ENCODE measurements at regions not wholly inside any gene's neighbourhood (a gene's known extent, or its start where the extent isn't known, plus 50 kb on each side); places are given as distances from the start of the nearest gene placed in this dataset.
"Not testable (repeated sequence)": the region's sequence is repeated elsewhere in the genome, so short reads cannot be mapped to it uniquely, and the experiment has no call there.

DNA sequence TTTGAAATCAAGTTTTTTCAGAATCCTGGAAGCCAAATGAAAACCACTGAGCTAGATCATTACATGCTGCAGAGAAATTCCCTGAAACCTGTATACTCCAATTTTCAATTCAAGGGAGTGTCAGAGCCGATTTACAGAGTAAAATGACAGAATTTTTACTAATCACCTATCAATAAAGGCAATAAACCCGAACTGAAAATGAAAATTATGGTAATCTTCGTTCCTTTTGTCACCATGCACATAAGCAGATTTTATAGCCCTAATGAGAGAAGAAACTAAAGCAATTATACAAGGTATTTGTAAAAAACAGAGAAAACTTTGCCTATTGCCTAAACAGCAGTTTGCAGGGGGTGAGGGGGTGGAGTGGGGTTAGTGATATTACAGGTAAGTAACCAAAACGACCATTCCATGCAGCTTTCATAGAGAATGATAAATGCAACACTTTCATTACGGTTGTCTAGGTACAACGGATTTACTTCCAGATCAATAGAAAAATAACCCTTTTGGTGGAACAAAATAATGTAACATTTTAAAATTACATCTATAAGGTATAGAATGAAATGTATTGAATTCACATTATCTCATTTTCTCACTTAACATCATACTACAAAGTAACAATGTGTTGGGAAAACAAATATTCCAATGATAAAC, 115.2 kb upstream of the BEND6 start:
- no peak for DNase-seq (ENCODE audit: low read depth, low spot score)

DNA sequence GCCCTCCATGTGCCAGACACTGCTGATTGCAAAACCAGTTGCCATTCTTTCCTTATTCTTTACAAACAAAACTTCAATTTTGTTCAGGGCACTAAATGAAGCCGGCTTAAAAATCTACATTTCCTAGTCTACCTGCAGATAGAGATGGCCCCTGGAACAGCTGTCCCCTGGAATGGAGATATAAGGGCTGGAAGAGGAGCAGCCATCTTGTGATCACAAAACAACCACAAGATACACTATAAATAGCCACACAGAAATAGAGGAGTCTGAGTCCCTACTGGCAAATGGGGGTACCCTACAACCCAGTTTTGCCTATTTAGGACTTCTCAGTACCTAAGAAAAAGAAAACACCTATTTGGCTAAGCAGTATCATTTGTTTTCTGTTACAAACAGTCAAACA, 115.9 kb upstream of the BEND6 start:
- DNase-seq (ENCODE audit: low read depth, low spot score) = no peak

DNA sequence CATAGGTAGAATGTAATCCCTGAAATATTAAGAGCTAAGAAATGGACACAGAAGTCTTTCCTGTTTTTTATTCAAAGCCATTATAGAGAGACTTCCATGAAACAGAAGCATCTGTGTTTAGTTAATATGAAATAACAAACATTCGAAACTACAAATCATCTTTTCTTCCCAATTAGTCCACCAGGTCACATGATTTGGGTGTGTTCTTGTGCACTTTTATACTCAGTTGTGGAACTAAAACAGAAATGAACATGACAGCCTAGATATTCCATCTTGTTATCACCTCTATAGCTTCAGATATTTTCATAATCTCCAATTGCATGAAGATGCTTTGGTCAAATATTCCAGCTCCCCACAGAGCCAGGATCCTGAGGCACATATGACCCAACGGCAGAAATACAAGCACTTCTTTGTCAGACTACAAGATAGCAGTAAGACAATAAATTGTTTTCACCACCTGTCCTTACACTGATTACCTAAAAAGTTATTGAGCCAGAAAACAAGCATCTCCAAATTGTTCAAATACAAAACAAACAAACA, 116.8 kb upstream of the BEND6 start:
- DNase-seq (ENCODE audit: low read depth, low spot score) = no peak

DNA sequence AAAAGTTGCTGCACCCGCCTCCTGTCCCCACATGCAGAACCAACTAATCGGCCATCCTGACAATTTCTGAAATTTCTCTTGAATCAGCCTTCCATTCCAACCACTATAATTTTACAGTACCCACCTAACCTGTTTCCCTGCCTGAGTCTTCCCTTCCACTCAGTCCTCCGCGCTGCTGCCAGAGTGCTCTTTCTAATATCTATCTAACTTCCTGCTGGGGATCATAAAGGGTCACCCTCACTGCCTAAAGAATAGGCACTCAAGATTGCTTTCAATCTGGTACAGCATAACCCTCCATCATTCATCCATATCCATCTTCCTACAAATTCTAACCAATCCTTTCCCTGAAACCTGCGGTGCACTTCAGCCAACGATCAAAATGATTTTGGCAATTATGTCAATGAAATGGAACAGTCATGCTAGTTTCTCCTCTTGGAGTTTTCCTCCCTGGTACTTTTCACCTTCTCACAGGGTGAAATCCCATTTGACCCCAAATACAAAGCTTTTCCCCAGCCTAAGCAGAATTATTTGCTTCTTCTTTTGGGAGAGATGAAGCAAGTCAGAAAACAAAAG, 117.5 kb upstream of the BEND6 start:
- DNase-seq (ENCODE audit: low read depth, low spot score) = no peak

DNA sequence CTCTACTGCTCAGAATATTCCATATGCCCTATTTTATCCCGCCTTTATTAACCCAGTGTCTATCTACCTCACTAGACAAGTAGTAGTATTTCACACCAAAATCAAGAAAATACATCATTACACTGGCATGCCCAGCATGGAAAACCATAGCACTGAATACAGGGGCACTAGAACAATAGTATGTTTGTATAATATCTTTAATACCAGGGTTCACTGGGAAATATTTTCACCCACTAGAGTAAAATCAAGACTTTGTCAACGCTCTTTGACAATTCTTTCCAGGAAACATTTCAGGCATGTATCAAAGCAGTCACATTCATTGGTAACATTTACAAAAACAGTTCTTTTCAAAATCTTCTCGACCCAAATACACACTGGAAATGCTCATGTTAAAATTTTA, 119.3 kb upstream of the BEND6 start:
- no peak for DNase-seq (ENCODE audit: low read depth, low spot score)

DNA sequence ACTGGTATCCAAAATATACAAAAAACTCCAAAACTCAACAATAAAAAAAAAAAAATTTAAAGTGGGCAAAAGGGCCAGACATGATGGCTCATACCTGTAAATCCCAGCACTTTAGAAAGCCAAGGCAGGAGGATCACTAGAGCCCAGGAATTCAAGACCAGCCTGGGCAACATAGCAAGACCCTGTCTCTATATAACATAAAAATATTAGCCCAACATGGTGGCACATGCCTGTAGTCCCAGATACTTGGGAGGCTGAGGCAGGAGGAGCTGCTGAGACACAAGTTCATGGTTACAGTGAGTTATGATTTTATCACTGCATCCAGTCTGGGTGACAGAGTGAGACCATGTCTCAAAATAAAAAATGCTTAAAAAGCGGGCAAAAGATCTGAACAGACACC, 121.0 kb upstream of the BEND6 start:
- no peak for DNase-seq (ENCODE audit: low read depth, low spot score)

DNA sequence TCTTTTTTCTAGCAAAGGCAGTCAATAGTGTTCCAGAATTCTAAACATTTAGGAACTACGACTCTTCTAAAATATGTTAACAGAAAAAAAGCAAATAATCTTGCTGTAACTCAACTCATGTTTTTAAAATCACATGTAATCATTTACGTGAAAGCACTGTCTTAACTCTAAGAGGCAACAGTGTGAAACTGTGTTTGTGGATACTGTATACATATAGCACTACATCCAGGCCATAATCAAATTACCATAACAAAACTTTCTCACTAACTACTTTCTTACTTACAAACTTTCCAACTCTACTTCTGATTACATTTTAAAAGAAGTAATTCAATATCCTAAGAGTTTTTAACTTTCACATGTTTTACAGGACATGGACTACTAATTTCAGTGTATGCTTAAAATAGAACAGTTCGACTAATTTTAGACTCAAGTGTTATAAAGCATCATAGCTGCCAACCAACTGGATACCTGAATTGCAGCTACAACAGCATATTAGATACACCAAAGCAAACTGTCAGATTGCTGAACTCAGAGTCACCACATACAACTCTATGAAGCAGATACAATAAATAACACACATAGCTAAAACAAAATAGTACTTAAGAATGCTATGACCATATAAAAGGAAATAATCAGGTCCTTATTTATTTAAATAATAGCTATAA, 121.6 kb upstream of the BEND6 start:
- no peak for DNase-seq (ENCODE audit: low read depth, low spot score)

DNA sequence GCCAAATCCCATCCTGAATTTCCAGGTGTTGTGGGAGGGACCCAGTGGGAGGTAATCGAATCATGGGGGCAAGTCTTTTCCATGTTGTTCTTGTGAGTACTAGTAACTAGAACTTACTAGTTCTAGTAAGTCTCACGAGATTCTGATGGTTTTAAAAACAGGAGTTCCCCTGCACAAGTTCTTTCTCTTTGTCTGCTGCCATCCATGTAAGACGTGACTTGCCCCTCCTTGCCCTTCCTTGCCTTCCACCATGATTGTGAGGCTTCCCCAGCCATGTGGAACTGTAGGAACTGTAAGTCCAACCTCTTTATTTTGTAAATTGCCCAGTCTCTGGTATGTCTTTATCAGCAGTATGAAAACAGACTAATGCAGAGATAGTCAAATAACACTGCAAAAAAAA, 122.7 kb upstream of the BEND6 start:
- DNase-seq (ENCODE audit: low read depth, low spot score) = no peak

DNA sequence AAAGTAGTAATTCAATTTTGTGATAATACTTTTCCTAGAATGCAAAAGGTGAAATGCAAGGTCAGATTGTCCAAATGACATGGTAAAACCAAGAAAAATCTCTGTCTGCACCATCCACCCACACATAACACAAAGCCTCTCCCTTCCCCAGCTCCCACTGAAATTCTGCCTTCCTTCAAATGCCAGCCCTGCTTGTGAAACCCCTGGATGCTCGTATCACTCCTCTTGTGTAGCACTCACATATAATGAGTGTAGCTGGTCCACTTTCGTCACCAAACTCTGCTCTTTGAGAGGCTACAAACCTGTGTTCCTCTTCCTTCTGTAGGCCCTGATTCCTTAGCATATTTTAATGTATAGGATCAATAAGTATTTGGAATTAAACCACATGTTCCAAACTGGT, 123.6 kb upstream of the BEND6 start:
- no peak for DNase-seq (ENCODE audit: low read depth, low spot score)

DNA sequence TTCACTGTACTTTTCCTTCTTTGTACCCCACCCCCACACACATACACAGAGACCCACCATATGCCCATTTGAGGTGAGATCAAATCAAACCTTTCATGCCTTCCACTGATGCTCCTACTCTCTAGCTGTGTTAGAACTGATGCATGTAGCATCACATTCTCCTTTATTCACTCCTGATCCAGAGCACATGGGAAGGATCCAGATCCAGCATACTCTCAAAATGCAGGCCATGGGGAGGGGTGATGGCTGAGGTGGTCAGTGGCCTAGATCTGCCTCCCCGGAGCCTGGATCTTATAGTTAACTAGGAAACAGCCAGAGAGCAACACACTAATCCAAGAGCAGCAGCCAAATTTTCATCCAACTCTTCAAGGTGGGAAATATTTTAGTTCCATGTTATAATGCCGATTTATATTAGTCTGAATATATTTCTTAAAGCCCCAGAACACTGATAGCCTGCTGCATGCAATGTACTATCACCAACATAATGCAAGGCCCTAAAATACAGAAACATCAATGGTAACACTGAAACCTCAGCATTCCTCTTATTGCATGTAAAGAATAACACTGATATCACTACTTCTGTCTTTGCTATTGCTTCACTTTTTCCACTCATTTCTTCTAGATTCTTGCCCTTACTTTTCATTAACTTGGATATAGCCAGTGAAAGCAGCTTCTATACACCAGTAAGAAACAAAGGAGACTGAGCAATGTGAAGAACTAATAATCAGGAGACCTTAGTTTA, 126.8 kb upstream of the BEND6 start:
- no peak for DNase-seq (ENCODE audit: low read depth, low spot score)

DNA sequence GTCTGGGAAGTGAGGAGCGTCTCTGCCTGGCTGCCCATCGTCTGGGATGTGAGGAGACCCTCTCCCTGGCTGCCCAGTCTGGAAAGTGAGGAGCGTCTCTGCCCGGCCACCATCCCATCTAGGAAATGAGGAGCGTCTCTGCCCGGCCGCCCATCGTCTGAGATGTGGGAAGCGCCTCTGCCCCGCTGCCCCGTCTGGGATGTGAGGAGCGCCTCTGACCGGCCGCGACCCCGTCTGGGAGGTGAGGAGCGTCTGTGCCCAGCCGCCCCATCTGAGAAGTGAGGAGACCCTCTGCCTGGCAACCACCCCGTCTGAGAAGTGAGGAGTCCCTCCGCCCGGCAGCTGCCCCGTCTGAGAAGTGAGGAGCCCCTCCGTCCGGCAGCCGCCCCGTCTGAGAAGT, 130.5 kb upstream of the BEND6 start:
- DNase-seq (ENCODE audit: low read depth, low spot score) = not testable (repeated sequence)

DNA sequence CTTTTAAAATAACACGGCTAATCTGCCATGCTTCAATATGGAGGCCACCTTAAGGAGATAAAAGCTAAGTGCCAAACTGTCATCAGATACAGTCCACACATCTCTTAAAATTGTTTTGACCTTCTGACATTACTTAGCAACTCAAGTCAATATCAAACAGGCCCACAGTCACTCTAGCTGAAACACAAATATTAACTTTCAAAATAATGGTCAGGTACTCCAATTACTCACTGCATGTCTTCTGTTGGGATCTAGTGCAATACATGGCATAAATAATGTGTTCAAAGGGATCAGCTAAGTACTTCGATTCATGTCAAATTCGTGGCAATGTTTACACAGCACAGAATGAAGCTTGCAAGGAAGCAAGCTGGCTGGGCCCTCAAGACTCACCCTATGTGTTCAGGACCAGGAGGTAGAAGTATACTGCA, 133.9 kb upstream of the BEND6 start:
- no peak for DNase-seq (ENCODE audit: low read depth, low spot score)

DNA sequence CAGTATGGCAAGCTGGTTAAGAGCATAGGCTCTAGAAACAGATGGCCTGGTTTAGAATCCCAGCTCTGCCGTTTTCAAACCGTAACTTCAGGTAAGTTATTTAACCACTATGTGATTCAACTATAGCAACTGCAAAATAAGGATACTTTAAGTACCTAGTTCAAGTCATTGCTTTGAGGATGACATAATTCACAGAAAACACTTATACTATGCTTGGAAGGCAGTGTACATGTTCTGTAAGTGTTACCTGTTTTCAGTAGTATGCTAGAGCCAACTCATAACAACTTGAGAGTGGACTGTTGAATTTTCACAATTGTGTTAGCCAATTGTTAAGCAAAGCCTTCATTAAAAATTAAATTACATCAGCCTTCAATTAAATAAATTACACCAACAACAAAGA, 134.8 kb upstream of the BEND6 start:
- no peak for DNase-seq (ENCODE audit: low read depth, low spot score)

DNA sequence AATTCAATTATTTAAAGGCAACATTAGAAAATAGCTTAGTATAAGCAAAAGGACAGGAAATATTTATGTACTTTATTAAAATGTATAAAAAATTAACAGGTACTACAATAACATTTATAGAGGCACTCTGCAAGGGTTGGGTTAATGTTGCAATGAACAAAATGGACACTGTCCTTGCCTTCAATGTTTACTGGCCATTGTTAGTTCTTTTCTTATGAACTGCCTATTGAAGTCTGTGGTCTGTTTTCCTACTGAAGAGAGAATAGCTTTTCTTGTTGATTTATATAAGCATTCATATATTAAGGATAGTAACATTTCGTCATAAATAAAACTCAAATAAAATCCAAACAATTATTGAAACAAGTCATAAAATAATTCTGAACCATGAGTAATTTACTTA, 135.3 kb upstream of the BEND6 start:
- DNase-seq (ENCODE audit: low read depth, low spot score) = no peak

DNA sequence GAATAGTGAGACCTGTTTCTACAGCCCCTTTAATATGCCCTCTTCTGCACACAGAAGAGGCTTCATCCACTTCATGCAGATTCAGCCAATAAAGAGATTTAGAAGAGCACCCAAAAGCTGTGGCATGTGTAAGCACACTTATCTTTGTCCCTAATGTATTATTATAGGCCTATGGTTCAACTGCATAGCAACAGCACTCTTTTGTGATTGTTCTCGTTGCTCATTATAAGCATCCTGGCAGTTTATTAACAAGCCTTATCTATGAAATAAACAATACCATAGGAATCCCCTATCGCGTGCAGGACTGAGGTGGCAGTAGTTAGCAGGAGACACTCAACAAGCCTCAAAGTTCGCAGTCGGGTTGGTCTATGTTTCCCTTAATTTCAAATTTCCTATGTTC, 138.5 kb upstream of the BEND6 start:
- no peak for DNase-seq (ENCODE audit: low read depth, low spot score)

DNA sequence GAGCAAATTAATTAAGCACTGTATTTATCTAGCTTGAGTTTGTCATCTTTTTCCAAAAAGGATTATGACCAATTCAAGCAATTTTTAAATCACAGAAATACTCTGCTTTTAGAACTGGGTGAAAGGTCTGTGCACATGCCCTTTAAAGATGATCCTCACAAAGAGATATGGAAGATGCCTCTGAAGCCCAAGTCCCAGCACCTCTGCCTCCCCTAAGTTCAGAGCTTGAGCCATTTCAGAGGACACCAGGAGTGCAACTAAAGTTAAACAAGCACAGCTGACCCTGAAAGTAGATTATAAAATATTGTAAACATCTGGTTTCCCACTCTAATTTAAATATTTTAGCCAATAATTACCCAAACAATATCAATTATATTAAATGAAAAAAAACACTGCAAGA, 139.5 kb upstream of the BEND6 start:
- no peak for DNase-seq (ENCODE audit: low read depth, low spot score)

DNA sequence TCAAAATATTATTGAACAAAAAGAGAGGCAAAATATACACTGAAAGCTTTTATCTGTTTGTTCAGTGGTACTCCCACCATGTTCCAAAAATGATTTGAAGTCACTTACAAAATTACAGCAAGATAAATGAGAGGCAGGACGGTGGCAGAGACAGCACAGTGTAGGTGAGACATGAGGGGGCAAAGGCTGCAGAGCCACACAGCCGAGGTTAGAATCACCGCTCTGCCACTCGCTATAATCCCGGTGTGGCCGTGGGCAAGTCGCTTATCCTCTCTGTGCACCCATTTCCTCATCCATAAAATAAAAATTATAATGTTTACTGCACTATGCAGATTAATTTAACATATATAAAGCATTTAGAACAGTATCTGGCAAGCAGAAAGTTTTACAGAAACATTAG, 140.1 kb upstream of the BEND6 start:
- DNase-seq (ENCODE audit: low read depth, low spot score) = no peak

DNA sequence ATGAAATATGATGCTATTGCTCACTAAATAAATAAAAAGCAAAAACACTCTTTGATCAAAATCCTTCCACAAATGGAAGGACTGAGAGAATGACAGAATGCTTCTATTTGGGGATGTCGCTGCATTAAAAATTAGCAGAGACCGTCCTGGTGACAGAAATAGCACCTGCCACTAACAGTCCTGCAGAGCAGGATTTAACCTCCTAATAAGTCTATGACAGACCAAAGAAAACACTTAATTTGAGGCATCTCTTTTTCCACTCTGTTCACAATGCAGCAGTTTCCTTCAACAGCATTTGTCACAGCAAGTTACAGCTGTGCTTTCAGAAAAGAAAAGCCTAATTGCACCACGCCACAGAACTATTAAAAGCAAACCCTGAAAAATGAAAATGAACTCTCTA, 140.6 kb upstream of the BEND6 start:
- DNase-seq (ENCODE audit: low read depth, low spot score) = no peak

DNA sequence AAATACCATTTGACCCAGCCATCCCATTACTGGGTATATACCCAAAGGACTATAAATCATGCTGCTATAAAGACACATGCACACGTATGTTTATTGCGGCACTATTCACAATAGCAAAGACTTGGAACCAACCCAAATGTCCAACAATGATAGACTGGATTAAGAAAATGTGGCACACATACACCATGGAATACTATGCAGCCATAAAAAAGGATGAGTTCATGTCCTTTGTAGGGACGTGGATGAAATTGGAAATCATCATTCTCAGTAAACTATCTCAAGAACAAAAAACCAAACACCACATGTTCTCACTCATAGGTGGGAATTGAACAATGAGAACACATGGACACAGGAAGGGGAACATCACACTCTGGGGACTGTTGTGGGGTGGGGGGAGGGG, 142.1 kb upstream of the BEND6 start:
- not testable (repeated sequence) for DNase-seq (ENCODE audit: low read depth, low spot score)

DNA sequence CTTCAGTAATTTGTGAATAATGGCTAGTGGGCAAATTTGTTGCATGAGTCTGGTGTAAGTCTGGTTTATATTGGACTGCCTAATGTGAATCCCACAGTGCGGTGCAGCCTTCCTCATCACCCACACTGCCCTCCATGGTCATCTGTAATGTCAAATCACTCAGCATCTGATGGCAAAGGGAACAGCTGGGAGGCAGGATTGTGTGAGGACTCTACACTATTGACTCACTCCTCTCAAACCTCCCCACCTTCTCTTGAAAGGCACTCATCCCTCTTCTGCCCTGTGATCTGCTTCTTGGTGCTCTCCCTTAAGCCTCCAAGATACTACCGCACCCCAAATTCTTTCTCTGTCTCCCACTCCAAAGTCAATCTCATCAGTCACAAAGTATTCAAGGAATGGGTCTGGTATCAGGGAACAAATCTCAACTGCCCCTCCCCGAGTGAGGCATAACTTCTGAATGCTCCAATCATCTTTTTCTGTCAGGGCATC, 146.0 kb upstream of the BEND6 start:
- DNase-seq (ENCODE audit: low read depth, low spot score) = no peak

DNA sequence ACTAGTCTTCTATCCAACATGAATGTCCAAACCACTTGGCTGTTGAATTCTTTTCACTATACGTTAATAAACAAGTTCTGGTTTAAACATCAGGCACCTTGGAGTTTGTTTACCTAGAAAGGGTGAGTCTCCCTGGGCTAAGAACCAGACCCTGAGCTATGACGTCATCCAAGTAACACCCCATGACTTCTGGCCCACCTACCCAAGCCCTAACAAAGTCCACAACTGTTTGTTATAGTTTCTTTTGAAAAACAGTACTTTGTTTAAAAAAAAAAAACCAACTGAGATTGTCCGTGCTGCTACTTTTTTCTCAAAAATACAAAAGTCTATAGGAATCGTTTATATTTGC, 146.9 kb upstream of the BEND6 start:
- DNase-seq (ENCODE audit: low read depth, low spot score) = no peak

DNA sequence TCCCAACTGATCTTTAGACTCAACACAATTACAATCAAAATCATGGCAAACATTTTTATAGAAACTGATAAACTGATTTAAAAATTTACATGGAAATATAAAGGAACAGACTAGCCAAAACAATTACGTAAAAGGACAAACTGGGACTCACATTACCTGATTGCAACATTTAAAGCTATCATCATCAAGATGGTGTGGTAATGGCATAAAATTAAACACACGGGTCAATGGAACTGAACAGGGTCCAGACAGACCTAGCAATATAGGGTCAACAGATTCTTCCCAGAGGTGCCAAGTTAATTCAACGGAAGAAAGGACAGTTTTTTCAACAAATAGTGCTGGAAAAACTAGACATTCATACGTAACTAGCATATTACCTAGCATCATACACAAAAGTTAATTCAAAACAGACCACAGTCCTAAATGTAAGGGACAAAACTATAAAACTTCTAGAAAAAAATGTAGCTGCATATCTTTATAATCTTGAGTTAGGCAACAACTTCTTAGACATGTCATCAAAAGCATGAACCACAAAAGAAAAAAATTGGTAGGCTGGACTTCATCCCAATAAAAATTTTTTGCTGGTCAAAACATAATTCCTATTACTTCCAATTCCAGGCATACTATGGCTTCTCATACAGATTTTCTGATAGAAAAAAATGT, 147.4 kb upstream of the BEND6 start:
- DNase-seq (ENCODE audit: low read depth, low spot score) = no peak

Measured in pulmonary artery endothelial cell (primary cell).